DMS53 treated with DMSO at 0.1 percent for 48 hours (cell line): ENCODE measurements at regions not wholly inside any gene's neighbourhood (a gene's known extent, or its start where the extent isn't known, plus 50 kb on each side); places are given as distances from the start of the nearest gene placed in this dataset.

Source experiments
- DNase-seq: peaks from one replicate; lab custom pipeline; 2025; ENCODE audit not compliant: unreplicated experiment; lab: John Stamatoyannopoulos, UW

DNA sequence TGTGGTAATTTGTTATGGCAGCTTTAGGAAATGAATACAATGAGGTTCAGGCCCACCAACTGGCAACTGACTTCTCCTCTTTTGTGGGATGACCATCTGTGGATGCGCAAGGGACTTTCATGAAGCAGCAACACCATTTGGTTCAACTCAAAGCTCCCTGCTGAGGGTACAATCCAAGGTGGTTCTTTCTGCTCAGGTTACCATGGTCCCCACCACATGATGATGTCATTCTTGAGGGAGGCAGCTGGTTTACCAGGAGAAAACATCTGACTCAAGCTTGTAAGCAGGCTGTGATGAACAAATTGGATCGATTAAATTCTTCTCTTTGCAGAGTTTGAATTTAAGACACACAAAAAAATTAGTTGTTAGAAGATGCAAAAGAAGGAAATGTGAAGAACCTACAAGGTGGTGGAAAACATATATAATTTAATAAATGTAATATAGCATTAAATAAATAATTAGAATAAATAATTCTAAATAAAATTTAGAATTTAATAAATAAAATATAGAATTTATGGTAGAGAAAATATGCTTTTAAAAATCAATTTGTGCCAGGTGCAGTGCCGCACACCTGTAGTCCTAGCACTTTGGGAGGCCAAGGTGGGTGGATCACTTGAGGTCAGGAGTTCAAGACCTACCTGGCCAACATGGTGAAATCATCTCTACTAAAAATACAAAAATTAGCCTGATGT, 67.6 kb upstream of the ANKFN1 start:
- DNase-seq: no peak

DNA sequence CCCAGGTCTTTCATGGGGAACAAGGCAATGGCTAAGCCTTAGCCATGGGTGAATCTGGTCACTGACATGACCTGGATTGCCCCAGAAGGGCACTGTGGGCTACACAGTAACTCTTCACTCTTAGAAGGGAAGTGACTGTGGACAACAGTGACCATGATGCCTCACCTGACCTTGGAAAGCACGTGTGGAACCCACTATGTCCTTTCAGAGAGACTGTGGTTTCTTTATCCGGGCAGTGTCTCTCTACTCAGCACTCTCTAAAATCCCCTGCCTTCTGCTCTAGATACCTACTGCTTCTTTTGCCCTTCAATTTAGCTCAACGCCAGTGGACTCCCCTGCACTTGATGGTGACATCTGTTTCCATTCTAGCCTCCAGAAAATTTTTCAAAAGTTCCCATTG, 66.1 kb upstream of the ANKFN1 start:
- DNase-seq: no peak

DNA sequence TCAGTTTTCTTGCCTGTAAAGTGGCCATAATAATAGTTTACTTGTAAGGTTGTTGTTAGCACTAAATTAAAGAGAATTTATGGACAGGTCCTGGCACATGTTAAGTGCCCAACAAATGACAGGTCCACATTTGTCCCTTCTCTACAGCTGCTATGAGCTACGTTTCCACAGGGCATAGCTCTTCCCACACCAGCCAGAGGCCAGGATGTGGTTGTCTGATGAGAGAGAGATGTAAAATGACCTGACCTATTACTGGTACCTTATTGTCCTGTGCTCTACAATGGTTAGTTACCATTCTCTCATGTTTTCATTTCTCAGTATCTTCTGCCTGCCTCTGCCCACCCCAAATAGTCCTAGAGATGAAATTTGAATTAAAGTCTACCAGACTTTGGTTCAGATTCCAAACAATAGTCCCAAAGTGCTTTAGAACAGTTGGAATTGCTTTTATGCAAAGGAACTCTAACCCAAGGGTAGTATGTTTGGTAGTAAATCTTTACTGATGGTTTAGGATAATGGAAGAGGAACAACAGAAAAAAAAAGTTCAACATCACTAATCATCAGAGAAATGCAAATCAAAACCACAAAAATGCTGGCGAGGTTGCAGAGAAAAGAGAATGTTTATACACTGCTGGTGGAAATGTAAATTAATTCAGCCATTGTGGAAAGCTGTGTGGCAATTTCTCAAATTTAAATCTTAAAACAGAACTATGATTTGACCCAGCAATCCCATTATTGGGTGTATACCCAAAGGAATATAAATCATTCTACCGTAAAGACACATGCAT, 57.1 kb upstream of the ANKFN1 start:
- no peak for DNase-seq

DNA sequence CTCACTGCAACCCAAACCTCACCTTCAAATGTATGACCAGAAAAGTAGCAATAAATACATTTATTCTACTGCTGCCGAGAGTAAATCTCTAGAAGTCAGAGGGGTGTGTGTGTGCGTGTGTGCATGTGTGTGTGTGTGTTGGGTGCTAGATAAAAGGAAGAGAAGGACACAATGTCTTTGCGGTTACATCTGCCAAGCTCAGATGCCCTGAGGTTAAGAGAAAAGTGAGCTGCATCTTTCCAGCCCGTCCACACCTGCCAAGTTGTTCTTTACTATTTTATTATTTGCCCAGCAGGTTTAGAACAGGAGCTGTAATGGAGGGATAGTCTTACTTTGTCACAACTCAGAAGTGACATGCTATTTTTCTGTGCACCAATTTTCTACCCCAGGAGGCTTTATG, 54.5 kb upstream of the ANKFN1 start:
- DNase-seq: no peak

DNA sequence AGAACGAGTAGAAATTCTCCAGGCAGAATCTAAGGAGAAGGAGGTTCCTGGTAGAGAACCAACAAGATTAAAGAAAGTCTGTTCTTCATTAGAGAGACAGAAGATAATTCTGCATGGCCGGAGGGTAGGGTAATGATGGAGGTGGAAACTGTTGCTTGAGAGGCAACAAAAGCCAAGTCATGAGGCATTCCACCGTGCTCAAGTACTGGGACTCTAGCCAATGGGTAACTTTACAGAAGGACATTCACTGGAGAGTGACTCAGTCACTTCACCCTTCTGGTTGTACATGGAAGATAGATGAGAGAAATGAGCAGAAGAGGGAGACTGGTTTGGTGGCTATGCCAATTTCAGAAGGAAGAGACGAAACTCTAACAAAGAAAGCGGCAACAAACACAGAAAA, 53.6 kb upstream of the ANKFN1 start:
- no peak for DNase-seq
